ENCODE measurements at regions not wholly inside any gene's neighbourhood (a gene's known extent, or its start where the extent isn't known, plus 50 kb on each side); places are given as distances from the start of the nearest gene placed in this dataset.

DNA sequence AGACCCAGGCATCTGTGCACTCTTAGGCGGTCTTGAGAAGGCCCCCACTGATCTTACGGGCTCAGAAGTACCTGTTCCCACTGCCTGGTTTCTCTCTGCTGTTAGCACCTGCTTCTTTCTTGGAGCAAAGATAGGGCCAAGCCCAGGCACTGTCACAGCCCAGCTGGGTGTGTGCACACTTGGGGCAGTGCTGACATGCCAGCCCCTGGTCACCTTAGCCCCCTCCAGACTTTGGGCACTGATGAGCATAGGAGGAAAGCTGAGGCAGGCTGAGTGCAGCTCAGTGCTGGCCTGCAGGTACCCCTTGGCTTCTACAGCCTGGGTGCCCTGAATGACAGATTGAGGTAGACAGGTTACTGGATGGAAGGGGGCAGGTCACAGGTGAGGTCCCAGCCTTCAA, 105.7 kb upstream of the AHI1 start:
- Histone ChIP-seq H3K4me3 (ENCODE audit: low read length) (no peak overlapping the region), H3K4me1 (ENCODE audit: low read length) (no peaks in the 10 kb centered on the region), H3K27me3 (ENCODE audit: low read depth, low read length) (no peaks in the 10 kb centered on the region), H3K36me3 (replicated peaks; ENCODE audit: low read depth, low read length) (no peaks in the 10 kb centered on the region), H3K79me2 (ENCODE audit: low read length) (no peaks in the 10 kb centered on the region), H2AFZ (ENCODE audit: low read depth, low read length) (no peak overlapping the region), H3K27ac (ENCODE audit: low read length) (no peak overlapping the region), H3K9me3 (ENCODE audit: insufficient read depth, low read length) (no peaks in the 10 kb centered on the region), H4K20me1 (ENCODE audit: insufficient read depth, low read length) (no peaks in the 10 kb centered on the region), H3K4me2 (ENCODE audit: low read length) (no peak overlapping the region), H3K9ac (ENCODE audit: low read length) (no peak overlapping the region)
- TF ChIP-seq EZH2phosphoT487 (IDR thresholded peaks at IDR 0.05; ENCODE audit: low read depth) (no peak), CTCF (IDR thresholded peaks at IDR 0.05; ENCODE audit: low read depth, low read length) (no peak)

GRCh38 chr6:135604035-135604860, 106.7 kb upstream of the AHI1 start:
- Histone ChIP-seq H3K4me1 (ENCODE audit: low read length) (no peaks in the 10 kb centered on the region), H3K27me3 (ENCODE audit: low read depth, low read length) (no peaks in the 10 kb centered on the region), H2AFZ (ENCODE audit: low read depth, low read length) (no peak overlapping the region), H3K36me3 (replicated peaks; ENCODE audit: low read depth, low read length) (no peaks in the 10 kb centered on the region), H3K9ac (ENCODE audit: low read length) (no peak overlapping the region), H3K4me3 (ENCODE audit: low read length) (no peak overlapping the region), H3K4me2 (ENCODE audit: low read length) (no peak overlapping the region), H3K79me2 (ENCODE audit: low read length) (no peaks in the 10 kb centered on the region), H4K20me1 (ENCODE audit: insufficient read depth, low read length) (no peaks in the 10 kb centered on the region), H3K9me3 (ENCODE audit: insufficient read depth, low read length) (no peaks in the 10 kb centered on the region), H3K27ac (ENCODE audit: low read length) (no peak overlapping the region)
- TF ChIP-seq EZH2phosphoT487 (IDR thresholded peaks at IDR 0.05; ENCODE audit: low read depth) (no peak), CTCF (IDR thresholded peaks at IDR 0.05; ENCODE audit: low read depth, low read length) (no peak)

GRCh38 chr6:135605278-135605790, 107.8 kb upstream of the AHI1 start:
- no peaks in the 10 kb centered on the region for H3K9me3 ChIP-seq (ENCODE audit: insufficient read depth, low read length)
- H3K36me3 ChIP-seq (replicated peaks; ENCODE audit: low read depth, low read length) = no peaks in the 10 kb centered on the region
- H3K4me3 ChIP-seq (ENCODE audit: low read length) = no peak overlapping the region
- no peaks in the 10 kb centered on the region for H3K79me2 ChIP-seq (ENCODE audit: low read length)
- no peaks in the 10 kb centered on the region for H3K4me1 ChIP-seq (ENCODE audit: low read length)
- H4K20me1 ChIP-seq (ENCODE audit: insufficient read depth, low read length) = no peaks in the 10 kb centered on the region
- no peak overlapping the region for H3K4me2 ChIP-seq (ENCODE audit: low read length)
- H3K27ac ChIP-seq (ENCODE audit: low read length) = no peak overlapping the region
- no peaks in the 10 kb centered on the region for H3K27me3 ChIP-seq (ENCODE audit: low read depth, low read length)
- H3K9ac ChIP-seq (ENCODE audit: low read length) = no peak overlapping the region
- H2AFZ ChIP-seq (ENCODE audit: low read depth, low read length) = no peak overlapping the region
- TF ChIP-seq CTCF (IDR thresholded peaks at IDR 0.05; ENCODE audit: low read depth, low read length) (no peak), EZH2phosphoT487 (IDR thresholded peaks at IDR 0.05; ENCODE audit: low read depth) (no peak)

GRCh38 chr6:135606392-135606791, 108.9 kb upstream of the AHI1 start:
- Histone ChIP-seq H3K27me3 (ENCODE audit: low read depth, low read length) (no peaks in the 10 kb centered on the region), H3K4me3 (ENCODE audit: low read length) (no peak overlapping the region), H3K79me2 (ENCODE audit: low read length) (no peaks in the 10 kb centered on the region), H4K20me1 (ENCODE audit: insufficient read depth, low read length) (no peaks in the 10 kb centered on the region), H3K9me3 (ENCODE audit: insufficient read depth, low read length) (no peaks in the 10 kb centered on the region), H3K4me1 (ENCODE audit: low read length) (no peaks in the 10 kb centered on the region), H2AFZ (ENCODE audit: low read depth, low read length) (no peak overlapping the region), H3K36me3 (replicated peaks; ENCODE audit: low read depth, low read length) (no peaks in the 10 kb centered on the region), H3K4me2 (ENCODE audit: low read length) (no peak overlapping the region), H3K9ac (ENCODE audit: low read length) (no peak overlapping the region), H3K27ac (ENCODE audit: low read length) (no peak overlapping the region)
- TF ChIP-seq CTCF (IDR thresholded peaks at IDR 0.05; ENCODE audit: low read depth, low read length) (no peak), EZH2phosphoT487 (IDR thresholded peaks at IDR 0.05; ENCODE audit: low read depth) (no peak)
